GM23338 (cell line): ENCODE measurements at regions not wholly inside any gene's neighbourhood (a gene's known extent, or its start where the extent isn't known, plus 50 kb on each side); places are given as distances from the start of the nearest gene placed in this dataset.

Source experiments
- CREB1 ChIP-seq: fragments of 250-450 bp; sonication (Bioruptor Pico); IDR thresholded peaks from 2 replicates; pipeline ENCODE4 v1.5.0; 2020; ENCODE audit warnings: low read depth, mild to moderate bottlenecking, moderate library complexity
- CTCF ChIP-seq, 2 experiments: fragments of 200-600 bp in 1 of 2; sonication (generic) in 1 of 2; conservative IDR thresholded peaks; 2 replicates each; pipeline versions ENCODE4 v1.5.1 to v1.6.1; 2016 to 2017; ENCODE audit warnings: antibody characterized with exemption in 2 of 2, low read depth in 2 of 2, mild to moderate bottlenecking in 2 of 2, moderate library complexity in 1 of 2
- EZH2 ChIP-seq: fragments of 200-600 bp; sonication (generic); IDR thresholded peaks from one replicate; pipeline ENCODE4 v1.8.0; 2017; ENCODE audit warnings: antibody characterized with exemption, mild to moderate bottlenecking, low read depth; ENCODE audit not compliant: unreplicated experiment
- EZH2phosphoT487 ChIP-seq: fragments of 200-600 bp; sonication (generic); IDR thresholded peaks from one replicate; pipeline ENCODE4 v1.8.1; 2018; ENCODE audit warnings: antibody characterized with exemption; ENCODE audit not compliant: unreplicated experiment
- JUNB ChIP-seq: IDR thresholded peaks from one replicate; pipeline ENCODE4 v1.6.1; 2016; ENCODE audit warnings: antibody characterized with exemption; ENCODE audit not compliant: unreplicated experiment
- NANOG ChIP-seq: IDR thresholded peaks from 2 replicates; pipeline ENCODE4 v1.6.1; 2016; ENCODE audit warnings: antibody characterized with exemption, borderline replicate concordance
- POLR2AphosphoS5 ChIP-seq: IDR thresholded peaks from 2 replicates; pipeline ENCODE4 v1.6.1; 2016; ENCODE audit warnings: antibody characterized with exemption, low read depth
- REST ChIP-seq: IDR thresholded peaks from one replicate; pipeline ENCODE4 v1.6.1; 2018; ENCODE audit warnings: antibody characterized with exemption; ENCODE audit not compliant: unreplicated experiment
- STAT1 ChIP-seq: IDR thresholded peaks from one replicate; pipeline ENCODE4 v1.6.1; 2016; ENCODE audit warnings: antibody characterized with exemption; ENCODE audit not compliant: unreplicated experiment
- ZNF114 ChIP-seq: fragments of 250-450 bp; sonication (Bioruptor Pico); IDR thresholded peaks from 2 replicates; pipeline ENCODE4 v1.5.0; 2020; ENCODE audit warnings: mild to moderate bottlenecking, moderate library complexity

GRCh38 chr1:29544406-29544805, 308.1 kb downstream of the PTPRU start:
- TF ChIP-seq CTCF (conservative IDR thresholded peaks at IDR 0.05; ENCODE audit: low read depth in 2 of 2) (no peak), EZH2 (no peak), EZH2phosphoT487 (no peak), REST (no peak), ZNF114 (CRISPR knock-in tag) (no peak), POLR2AphosphoS5 (no peak), STAT1 (no peak), NANOG (no peak), CREB1 (no peak), JUNB (no peak)
